IPS-15b (cell line): ENCODE measurements at regions not wholly inside any gene's neighbourhood (a gene's known extent, or its start where the extent isn't known, plus 50 kb on each side); places are given as distances from the start of the nearest gene placed in this dataset.

Experiments
- H3K27me3 ChIP-seq: one replicate; pipeline ENCODE4 v1.6.1; 2013; ENCODE audit warnings: low read length; ENCODE audit not compliant: control insufficient read depth, insufficient read depth
- H3K36me3 ChIP-seq: one replicate; pipeline ENCODE4 v1.6.1; 2013; ENCODE audit warnings: low read length; ENCODE audit not compliant: control insufficient read depth, insufficient read depth
- H3K4me1 ChIP-seq: one replicate; pipeline ENCODE4 v1.6.1; 2013; ENCODE audit warnings: mild to moderate bottlenecking, low read length; ENCODE audit not compliant: control insufficient read depth, insufficient read depth
- H3K4me3 ChIP-seq: one replicate; pipeline ENCODE4 v1.5.1; 2013; ENCODE audit warnings: low read depth, low read length
- H3K9ac ChIP-seq: one replicate; pipeline ENCODE4 v1.6.1; 2013; ENCODE audit warnings: low read depth, mild to moderate bottlenecking, low read length
- H3K9me3 ChIP-seq: one replicate; pipeline ENCODE4 v1.6.1; 2013; ENCODE audit warnings: mild to moderate bottlenecking, low read length; ENCODE audit not compliant: control insufficient read depth, insufficient read depth

DNA sequence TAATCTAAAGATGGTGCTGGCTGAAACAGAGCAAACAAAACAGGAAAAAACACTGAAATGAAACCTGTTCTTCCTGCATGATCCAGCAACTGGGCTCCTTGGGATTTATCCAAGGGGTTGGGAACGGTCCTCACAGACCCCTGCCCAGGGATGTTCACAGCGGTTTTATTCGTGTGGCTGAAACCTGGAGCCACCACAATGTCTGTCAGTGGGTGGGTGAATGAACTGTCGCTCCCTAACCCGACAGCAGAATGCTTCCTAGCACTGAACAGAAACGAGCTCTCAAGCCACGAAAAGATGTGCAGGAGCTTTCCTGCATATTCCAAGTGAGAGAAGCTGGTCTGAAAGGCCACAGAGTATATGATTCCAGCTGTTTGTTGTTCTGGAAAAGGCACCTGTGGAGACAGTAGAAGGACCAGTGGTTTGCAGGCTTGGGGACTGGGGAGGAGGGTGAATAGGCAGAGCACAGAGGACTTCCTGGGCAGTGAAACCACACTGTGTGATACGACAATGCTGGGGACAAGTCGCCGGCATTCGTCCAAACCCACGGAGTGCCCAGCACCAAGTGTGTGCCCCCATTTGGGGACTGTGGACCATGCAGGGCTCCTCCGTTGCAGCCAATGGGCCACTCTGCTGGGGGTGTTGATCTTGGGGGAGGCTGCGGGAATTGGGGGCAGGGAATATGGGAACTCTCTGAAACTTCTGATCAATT, 73.9 kb downstream of the TEX29 start:
- Histone ChIP-seq H3K27me3 (no peaks in the 10 kb centered on the region), H3K4me3 (no peak overlapping the region), H3K9me3 (no peaks in the 10 kb centered on the region), H3K4me1 (no peaks in the 10 kb centered on the region), H3K36me3 (no peaks in the 10 kb centered on the region), H3K9ac (no peak overlapping the region)

DNA sequence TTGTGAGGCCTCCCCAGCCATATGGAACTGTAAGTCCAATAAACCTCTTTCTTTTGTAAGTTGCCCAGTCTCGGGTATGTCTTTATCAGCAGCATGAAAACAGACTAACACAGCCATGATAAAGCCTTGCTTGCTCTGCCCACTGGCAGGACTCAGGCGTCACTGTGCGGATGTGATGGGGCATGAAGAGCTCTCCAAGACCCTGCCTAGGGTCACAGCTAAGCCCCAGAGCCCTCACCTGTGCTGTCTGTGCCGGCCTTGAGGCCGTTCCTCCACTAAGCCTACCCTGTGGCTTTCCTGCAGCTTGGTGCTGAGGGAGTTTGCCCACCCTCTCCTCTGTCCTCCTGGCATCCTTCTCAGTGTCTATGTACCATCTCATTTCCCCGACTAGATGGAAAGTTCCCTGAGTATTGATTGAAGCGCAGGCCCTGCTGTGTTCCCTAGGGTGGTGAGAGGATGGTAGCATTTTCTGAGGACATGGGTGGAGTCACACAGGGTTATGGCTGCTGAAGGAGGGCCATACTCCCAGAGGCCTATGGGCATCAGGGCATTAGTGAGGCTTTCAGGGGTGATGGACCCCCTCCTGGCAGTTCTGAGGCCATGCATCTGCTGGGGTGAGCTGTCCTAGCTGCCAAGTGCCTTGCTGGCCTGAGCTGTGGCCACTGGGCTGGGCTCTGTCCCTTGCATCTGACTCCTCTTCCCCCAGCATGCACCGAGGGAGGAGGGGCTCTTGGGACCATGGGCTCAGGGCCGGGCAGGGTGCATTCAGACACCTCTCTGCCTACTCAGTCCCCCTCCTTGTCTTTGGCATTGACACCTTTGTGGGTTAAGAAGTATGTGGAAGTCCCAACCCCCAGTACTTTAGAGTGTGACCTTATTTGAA, 75.3 kb downstream of the TEX29 start:
- H3K27me3 ChIP-seq: no peaks in the 10 kb centered on the region
- no peak overlapping the region for H3K4me3 ChIP-seq
- no peaks in the 10 kb centered on the region for H3K9me3 ChIP-seq
- H3K9ac ChIP-seq: no peak overlapping the region
- H3K4me1 ChIP-seq: no peaks in the 10 kb centered on the region
- H3K36me3 ChIP-seq: no peaks in the 10 kb centered on the region

DNA sequence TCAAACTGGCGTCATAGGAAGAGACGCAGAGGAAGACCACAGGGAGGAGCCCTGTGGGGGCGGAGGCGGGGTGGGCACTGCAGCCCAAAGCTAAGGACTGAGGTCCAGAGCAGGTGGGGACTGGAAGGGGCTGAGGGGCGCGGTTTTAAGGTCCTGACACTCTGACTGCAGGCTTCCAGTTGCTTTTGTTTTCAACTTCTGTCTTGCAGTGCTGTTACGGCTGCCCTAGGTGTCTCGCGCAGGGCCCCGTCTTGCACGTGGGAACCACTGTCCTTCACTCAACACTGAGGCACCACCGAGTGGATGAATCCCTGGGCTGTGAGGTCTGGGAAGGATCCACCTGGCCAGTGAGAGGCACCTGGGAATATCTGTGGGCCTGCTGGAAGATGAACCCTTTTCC, 76.0 kb downstream of the TEX29 start:
- H3K36me3 ChIP-seq: no peaks in the 10 kb centered on the region
- H3K27me3 ChIP-seq: no peaks in the 10 kb centered on the region
- H3K4me3 ChIP-seq: no peak overlapping the region
- no peaks in the 10 kb centered on the region for H3K4me1 ChIP-seq
- H3K9me3 ChIP-seq: no peaks in the 10 kb centered on the region
- no peak overlapping the region for H3K9ac ChIP-seq

DNA sequence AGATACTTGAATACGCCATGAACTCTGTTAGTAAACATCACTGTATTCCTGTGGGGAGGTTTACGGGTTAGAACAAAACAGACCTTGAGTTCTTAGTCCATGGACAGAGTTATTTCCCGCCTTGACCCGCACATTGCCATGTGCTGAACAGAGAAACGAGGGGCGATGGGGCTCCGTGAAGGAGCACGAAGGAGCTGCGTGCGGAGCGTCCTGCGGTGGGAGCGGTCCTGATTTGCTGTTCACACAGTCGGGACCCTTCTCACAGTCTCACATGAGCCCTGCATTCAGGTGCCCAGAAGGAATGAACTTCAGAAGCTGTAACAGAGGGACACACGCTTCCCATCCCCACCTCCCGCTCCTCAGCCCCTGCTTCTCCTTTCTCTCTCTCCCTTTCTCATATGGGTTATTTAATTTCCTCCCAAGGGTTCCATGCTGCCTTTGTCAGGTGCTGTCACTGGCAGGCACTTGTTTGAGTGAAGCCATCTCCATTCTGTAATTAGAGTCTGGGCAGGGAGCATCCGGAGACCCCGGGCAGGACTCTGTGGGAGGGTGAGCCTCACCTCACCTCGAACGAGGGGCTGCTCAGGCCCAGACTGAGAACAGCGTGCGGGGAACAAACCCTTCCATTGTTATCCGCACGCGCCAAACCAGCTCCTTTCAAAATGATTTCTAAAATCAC, 76.9 kb downstream of the TEX29 start:
- no peaks in the 10 kb centered on the region for H3K27me3 ChIP-seq

DNA sequence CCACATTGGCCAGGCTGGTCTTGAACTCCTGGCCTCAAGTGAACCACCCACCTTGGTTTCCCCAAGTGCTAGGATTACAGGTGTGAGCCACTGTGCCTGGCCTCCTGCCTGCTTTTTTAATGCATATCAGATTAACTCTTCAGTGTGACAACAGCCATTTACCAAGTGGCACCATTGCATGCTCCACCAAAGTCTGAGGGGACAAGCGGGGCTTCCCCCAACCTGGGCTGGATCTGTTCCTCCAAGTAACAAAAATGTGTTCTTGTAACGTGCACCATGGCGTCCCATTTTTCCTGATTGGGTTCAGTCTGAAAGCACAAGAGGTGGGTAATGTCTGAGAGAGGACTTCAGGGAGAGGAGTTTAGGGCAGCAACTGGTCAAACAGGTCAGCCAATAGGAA, 77.8 kb downstream of the TEX29 start:
- Histone ChIP-seq H3K27me3 (no peaks in the 10 kb centered on the region), H3K9me3 (no peaks in the 10 kb centered on the region), H3K4me3 (no peak overlapping the region), H3K36me3 (no peaks in the 10 kb centered on the region), H3K4me1 (no peaks in the 10 kb centered on the region), H3K9ac (no peak overlapping the region)

More for the DNA sequence above, 76.9 kb downstream of the TEX29 start:
- Histone ChIP-seq H3K9ac (no peak overlapping the region), H3K9me3 (no peaks in the 10 kb centered on the region), H3K4me3 (no peak overlapping the region), H3K4me1 (no peaks in the 10 kb centered on the region), H3K36me3 (no peaks in the 10 kb centered on the region)

DNA sequence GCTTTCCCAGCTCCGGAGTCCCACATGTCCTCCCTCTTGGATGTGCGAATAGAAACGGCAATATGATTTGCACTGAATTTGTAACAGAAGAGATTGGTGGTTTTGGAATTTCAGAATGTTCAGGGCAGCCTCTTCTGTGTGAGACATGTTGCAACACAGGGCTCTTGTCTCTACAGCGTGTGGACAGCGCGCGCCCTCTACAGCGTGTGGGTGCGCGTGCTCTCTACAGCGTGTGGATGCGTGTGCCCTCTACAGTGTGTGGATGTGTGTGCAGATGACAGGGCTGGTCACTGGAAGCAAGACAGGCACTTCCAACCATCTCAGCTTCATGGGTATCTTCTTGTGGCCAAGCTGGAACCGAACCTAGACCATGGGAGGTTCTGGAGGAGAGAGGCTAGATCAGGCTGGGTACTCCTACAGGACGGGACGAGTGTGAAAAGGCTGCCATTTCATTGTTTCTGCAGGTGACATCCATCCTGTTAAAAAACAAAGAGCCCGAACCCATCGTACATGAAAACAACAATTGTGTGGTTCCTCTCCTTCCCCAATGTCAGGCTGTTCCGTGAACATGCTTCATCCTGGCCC, 78.4 kb downstream of the TEX29 start:
- Histone ChIP-seq H3K9ac (no peak overlapping the region), H3K36me3 (no peaks in the 10 kb centered on the region), H3K4me1 (no peaks in the 10 kb centered on the region), H3K9me3 (no peaks in the 10 kb centered on the region), H3K4me3 (no peak overlapping the region), H3K27me3 (no peaks in the 10 kb centered on the region)

DNA sequence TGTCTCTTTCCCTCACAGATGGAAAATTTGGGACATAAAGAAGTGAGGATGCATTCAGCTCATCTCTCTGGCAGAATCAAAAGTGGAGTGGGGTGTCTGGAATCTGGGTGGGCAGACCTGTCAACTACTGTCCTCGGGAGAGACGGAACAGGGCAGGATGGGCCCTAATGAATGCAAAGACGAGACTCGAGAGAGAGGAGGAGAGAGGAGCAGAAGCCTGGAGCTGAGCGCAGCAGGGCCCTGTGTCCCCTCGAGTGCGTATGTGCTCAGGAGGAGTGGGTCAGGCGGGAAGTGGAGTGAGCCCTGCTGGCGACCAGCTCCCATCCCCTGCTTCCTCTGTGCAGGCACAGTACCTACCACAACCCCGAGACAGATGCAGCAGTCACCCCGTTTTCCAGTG, 78.9 kb downstream of the TEX29 start:
- H3K4me3 ChIP-seq: no peak overlapping the region
- H3K27me3 ChIP-seq: no peaks in the 10 kb centered on the region
- H3K9me3 ChIP-seq: no peaks in the 10 kb centered on the region

DNA sequence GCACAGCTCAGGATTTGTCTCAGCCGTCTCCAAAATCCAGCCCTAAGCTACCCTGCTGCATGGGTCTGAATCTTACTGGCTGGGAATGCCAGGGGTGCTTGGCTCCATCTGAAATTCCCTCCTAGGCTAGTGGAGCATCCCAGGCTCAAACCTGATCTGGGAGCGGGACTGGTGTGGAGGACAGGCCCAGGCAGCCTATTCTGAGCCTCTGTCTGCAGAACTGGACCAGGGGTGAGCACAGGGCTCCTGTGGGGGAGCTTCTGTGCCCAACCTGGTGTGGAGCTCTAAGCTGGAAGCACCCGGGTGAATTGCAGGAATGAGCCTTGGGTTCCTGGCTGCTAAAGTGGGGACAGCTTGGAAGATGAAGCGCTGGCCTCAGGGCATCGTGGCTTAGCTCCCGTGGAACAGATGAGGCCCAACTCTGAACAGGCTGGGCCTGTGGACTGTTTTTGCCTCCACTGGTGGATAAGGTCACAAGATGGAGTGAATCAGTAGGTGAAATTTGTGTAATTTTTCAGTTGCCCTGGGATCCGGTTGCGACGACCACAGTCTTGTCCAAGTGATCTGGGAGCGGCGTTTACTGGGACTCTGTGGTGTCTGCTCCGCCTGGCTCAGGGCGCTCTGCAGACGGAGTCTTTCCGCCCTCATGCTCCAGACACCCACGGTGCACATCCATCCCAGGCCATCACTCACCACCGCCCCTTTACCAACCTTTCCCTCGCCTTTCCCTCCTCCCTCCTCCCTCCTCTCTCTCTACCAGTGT, 79.5 kb downstream of the TEX29 start:
- Histone ChIP-seq H3K36me3 (no peaks in the 10 kb centered on the region), H3K9ac (no peak overlapping the region), H3K4me3 (no peak overlapping the region), H3K9me3 (no peaks in the 10 kb centered on the region), H3K27me3 (no peaks in the 10 kb centered on the region), H3K4me1 (no peaks in the 10 kb centered on the region)

More for the DNA sequence above, 78.9 kb downstream of the TEX29 start:
- Histone ChIP-seq H3K9ac (no peak overlapping the region), H3K36me3 (no peaks in the 10 kb centered on the region), H3K4me1 (no peaks in the 10 kb centered on the region)

DNA sequence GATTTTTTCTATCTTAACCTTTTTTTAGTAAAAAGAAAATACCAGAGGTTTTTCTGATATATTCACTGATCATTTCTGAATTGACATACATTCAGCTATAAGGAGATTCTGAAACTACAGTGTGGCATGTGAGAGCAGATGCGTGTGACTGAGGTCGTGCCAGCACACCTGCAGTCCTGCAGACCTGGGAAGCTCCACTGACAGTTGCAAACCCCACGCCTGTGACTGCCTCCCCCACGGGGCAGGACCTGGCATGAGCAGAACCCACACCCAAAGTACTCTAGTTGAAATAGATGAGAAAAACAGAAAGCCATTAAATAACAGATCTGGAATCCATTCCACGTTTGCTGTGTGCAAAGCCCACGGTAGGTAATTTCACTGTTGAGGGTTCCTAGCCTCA, 80.7 kb downstream of the TEX29 start:
- H3K9ac ChIP-seq: no peak overlapping the region
- no peaks in the 10 kb centered on the region for H3K36me3 ChIP-seq
- no peaks in the 10 kb centered on the region for H3K27me3 ChIP-seq
- no peaks in the 10 kb centered on the region for H3K9me3 ChIP-seq
- H3K4me1 ChIP-seq: no peaks in the 10 kb centered on the region
- no peak overlapping the region for H3K4me3 ChIP-seq

DNA sequence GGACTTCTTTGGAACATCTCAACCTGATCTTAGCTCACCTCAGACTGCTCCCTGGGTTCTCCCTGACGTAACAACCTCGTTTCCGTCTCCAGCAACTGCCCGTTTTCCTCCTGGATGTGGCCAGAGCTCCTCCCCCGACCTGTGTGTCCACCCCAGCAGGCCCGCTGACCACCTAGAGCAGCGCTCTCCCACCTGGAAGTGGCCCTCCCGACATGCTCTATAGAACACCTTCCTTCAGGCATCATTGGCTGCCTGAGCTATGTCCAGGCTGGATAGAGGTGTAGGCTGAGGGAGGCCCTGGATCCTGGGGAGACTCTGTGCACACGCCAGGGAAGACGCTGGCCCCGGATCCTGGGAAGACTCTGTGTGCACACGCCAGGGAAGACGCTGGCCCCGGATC, 81.3 kb downstream of the TEX29 start:
- Histone ChIP-seq H3K4me3 (no peak overlapping the region), H3K36me3 (no peaks in the 10 kb centered on the region), H3K4me1 (no peaks in the 10 kb centered on the region), H3K27me3 (no peaks in the 10 kb centered on the region), H3K9ac (no peak overlapping the region), H3K9me3 (no peaks in the 10 kb centered on the region)

DNA sequence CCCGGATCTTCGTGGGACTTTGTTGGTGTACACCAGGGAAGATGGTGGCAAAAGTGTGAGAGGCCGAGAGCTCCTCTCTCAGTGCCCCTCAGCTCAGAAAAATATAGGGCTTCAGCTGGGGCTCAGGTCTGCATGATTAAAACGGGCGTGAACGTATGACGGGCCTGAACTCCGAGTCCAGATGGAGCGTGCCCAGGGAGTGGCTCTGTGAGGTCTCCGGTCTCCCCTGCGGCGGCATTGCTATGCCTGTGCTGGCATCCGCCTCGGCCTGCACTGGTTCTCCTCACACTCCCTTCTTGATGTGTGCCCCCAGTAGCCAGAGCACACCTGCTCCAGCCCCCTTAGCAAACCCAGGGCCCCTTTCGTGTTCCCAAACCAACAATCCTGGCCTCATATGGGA, 82.0 kb downstream of the TEX29 start:
- Histone ChIP-seq H3K9me3 (no peaks in the 10 kb centered on the region), H3K27me3 (no peaks in the 10 kb centered on the region), H3K36me3 (no peaks in the 10 kb centered on the region), H3K9ac (no peak overlapping the region), H3K4me3 (no peak overlapping the region), H3K4me1 (no peaks in the 10 kb centered on the region)
